IPS-NIHi7 (cell line): ENCODE measurements at regions not wholly inside any gene's neighbourhood (a gene's known extent, or its start where the extent isn't known, plus 50 kb on each side); places are given as distances from the start of the nearest gene placed in this dataset.
A peak's percentile ranks its signal among the peaks of the same experiment; 100 is the strongest.
"Not testable (repeated sequence)": the region's sequence is repeated elsewhere in the genome, so short reads cannot be mapped to it uniquely, and the experiment has no call there.

ENCODE experiments used
- DNase-seq: peaks from one replicate; pipeline ENCODE4 v3.0.0; 2012; ENCODE audit warnings: mixed read lengths; ENCODE audit errors: extremely low spot score

DNA sequence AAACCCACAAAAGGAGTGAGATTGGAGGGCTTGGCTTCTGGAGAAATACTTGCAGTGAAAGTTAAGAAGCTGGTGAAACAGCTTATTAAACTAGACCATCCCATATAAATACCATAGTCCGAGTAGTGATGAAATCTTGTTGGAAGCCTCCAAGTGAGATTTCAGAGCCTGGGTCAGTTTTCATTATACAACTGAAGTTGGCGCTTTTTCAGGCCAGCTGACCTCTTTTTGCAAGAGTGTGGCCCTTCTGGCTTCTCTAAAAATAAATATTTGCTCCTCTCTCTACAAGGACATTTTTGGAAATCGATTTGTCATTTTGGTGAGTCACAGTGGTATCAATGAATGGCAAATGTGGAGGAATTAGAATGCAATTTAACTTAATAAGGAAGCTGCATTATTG is 51.2 kb upstream of the THRB start:
- DNase-seq: no peak

DNA sequence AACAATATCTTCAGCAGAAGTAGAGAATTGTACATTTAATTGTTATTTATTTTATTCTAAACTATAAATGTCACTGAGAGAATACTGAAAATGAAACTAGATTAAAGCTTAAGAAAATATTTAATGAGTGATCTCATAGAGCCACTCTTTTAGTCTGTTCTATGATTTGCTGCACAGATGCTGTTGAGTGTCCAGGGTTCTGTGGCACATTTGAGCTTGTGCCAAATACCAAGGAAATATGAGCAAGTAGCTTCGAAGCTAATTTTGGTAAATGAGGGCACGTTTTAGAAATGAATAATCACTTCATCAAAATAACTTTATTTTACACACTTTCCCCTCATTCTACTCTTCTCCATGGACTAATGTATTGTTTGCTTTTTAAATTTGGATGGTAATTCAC is 53.6 kb upstream of the THRB start:
- DNase-seq: no peak

DNA sequence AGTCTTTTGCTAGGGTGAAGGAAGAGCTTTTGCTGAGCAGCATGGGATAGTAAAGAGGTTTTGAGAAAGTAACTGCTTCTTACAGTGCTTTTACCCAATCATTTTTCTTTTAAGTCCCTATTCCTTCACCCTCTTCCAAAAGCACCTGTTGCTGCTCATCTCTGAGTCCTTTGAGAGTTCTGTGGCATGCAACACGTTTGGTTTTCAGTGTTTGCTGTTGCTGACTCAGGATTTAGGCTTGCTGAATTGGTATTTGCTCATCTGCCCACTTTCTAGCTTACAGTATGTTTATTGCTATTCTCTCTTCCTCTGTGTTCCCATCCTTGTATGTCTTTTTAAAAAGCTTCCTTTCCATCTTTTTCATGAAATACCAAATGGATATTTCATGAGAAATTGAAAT is 55.9 kb upstream of the THRB start:
- no peak for DNase-seq

GRCh38 chr3:24551626-24552025 is 57.0 kb upstream of the THRB start:
- DNase-seq: no peak

DNA sequence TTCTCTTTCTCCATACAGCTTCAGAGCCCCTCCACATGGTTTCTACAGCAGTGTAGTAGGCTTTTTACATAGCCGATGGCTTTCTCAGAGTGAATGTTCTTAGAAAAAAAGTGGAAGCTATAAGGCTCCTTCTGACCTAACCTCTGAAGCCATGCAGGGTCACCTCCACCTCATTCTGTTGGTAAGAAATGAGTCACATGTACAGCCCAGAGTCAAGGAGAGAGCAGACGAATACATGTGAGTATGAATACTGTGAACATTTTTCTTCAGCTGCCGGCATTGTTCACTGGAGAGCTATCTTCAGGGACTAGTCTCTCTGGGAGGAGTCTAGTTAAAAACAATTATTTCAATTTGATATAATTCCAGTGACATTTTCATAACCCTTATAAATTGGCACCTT is 68.2 kb upstream of the THRB start:
- DNase-seq: no peak

- no peak for DNase-seq
These were observed 70.4 kb upstream of the THRB start for GRCh38 chr3:24565053-24565452.

GRCh38 chr3:24565656-24566055 is 71.0 kb upstream of the THRB start:
- no peak for DNase-seq

GRCh38 chr3:24566927-24567326 is 72.3 kb upstream of the THRB start:
- DNase-seq: no peak

- not testable (repeated sequence) for DNase-seq
These were observed 77.8 kb upstream of the THRB start for GRCh38 chr3:24572409-24572808.

DNA sequence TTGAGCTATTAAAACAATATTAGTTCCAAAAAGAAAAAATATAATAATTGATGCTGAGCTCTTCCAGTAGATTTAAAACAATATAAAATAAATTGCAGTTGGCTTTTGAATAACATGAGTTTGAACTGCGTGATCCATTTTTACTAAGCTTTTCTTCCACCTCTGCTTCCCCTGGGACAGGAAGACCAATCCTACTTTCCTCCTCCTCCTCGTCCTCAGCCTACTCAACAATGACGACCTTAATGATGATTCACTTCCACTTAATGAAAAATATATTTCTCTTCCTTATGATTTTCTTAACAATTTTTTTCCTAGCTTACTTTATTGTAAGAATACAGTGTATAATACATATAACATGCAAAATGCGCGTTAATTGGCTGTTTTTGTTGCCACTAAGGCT is 78.9 kb upstream of the THRB start:
- no peak for DNase-seq

DNA sequence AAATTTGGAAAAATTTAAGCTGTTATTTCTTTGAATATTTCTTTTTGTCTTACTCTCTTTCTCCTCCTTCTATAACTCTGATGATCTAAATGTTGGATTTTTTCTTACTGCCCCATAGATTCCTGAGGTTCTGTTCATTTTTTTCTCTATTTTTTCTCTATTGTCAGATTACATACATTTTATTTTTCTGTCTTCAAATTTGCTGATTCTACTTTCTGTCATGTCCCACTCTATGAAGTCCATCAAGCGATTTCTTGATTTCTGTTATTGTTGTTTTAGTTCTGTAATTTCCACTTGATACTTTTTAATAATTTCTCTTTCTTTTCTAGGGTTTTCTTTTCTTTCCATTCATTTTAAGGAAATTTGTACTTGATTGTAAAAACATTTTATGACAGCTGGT is 83.7 kb upstream of the THRB start:
- no peak for DNase-seq

GRCh38 chr3:24578951-24579421 is 84.3 kb upstream of the THRB start:
- peak; percentile 29 for DNase-seq

- peak; percentile 32 for DNase-seq
These were observed 88.1 kb upstream of the THRB start for GRCh38 chr3:24582431-24583403.

DNA sequence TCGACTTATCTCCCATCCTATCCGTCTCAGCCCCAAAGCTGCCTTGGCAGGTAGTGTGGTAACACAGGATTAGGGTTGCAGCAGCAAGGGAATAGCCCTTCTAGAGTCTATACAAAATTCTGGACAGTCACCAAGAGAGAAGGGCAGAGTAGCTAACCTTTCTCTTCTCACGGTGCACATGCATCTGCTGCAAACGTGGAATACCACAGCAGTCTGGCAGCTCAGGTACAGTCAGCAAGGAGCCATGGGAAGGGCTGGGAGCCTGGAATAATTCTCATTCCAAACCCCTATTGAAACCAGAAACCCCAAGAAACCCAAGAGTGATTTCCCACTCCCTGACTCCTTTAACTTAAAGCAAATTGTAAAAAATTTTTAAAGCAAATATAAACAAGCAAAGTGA is 92.3 kb upstream of the THRB start:
- DNase-seq: no peak

GRCh38 chr3:24588629-24589512 is 94.2 kb upstream of the THRB start:
- no peak for DNase-seq

DNA sequence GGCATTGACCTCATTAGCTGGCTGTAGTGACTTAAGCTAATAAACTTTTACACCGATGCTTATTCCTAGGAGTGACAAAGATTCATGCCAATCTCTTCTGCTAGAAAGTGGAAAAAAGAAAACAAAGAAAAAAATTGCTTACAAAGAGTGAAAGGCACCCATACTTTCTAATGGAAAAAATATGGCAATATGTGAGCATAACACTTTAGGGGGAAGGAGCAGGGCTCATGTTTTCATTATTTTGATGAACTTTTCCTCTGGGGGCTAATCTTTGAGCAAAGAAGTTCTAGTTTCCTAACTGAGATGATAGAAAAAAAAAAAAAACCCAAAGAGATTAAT is 94.8 kb upstream of the THRB start:
- no peak for DNase-seq

- no peak for DNase-seq
These were observed 95.6 kb upstream of the THRB start for GRCh38 chr3:24589931-24590880.

DNA sequence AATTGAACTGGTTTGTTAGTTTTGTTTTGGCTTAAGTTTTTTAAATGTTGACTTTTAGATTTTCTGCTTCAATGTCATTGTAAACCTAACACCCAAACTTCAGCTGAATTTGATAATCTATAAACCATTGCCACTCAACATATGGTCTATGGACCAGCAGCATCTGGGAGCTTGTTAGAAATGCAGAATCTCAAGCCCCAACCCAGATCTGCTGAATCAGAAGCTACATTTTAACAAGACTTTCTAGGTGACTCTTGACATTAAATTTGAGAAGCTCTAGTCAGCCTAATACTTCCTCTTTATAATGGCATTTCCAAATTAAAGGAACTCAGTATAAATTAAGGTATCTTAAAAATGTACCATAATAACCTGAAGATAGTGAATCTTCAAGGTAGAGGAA is 96.5 kb upstream of the THRB start:
- no peak for DNase-seq

DNA sequence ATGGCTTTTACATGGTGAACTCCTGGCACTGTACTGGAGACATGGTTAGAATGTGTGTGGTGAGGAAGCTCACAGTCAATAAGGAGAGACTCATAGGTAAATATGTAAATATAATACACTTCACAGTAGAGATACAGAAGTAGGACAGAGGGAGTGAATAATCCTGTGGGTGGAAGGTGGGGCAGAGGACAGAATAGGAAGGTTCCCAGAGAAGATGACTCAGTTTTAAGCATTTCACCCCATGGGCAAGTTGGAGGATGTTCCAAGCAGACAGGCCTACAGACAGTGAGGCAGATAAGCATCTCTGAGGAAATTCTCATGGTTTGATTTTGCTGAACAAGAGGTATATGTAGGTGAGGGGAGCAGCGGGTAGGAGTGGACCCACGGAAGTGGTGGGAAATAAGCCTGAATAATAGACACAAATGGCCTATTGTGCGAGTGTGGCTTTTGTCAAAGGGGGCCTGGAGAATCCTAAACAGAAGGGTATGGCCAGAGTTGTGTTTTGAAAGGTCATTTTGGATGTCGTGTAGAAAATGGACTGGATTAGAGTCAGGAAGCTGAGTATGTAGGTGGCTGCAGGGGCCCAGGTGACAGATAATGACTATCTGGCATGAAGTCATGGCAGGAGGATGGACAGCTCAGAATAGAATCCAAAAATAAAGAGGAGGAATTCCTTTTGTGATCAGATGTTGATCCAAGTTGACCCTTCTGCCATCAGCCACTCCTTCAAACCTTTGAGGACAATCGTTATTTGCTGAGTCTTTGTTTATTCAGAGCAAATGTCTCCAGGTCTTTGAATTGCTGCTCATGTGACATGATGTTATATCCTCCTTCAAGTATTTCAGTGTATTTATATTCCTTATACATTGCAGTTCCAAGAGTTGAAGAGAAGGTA is 97.3 kb upstream of the THRB start:
- DNase-seq: no peak

DNA sequence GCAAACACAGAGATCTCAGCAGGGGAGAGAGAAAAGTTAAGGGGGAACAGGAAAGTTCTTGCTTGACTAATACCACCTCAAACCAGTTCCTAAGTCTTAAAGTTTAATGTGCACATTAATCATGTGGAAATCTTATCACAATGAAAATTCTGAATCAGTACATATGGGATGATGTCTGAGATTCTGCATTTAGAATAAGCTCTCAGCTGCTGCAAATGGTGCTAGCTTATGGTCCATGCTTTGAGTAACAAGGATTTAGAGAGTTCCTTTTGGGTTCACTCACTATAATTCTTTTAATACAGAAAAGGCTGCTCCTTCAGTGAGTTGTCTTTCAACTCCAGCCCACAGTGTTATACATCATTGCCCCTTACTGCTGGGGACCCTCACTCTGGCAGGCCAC is 99.5 kb upstream of the THRB start:
- DNase-seq: no peak

- DNase-seq: no peak
These were observed 101.1 kb upstream of the THRB start for GRCh38 chr3:24595796-24596195.
